K562 (cell line): ENCODE measurements at regions not wholly inside any gene's neighbourhood (a gene's known extent, or its start where the extent isn't known, plus 50 kb on each side); places are given as distances from the start of the nearest gene placed in this dataset.

ENCODE experiments used
- ATF3 ChIP-seq, 2 experiments: fragments of 450-650 bp in 1 of 2; sonication (generic) in 1 of 2; formaldehyde crosslinking in 1 of 2; IDR thresholded peaks in 1 of 2; conservative IDR thresholded peaks in 1 of 2; 2 replicates each; pipeline versions ENCODE4 v1.6.1 to v1.8.1; 2016 to 2023; ENCODE audit warnings: mild to moderate bottlenecking in 2 of 2, moderate library complexity in 2 of 2, inconsistent platforms in 1 of 2, missing genetic modification reagents in 1 of 2
- CEBPB ChIP-seq: fragments of 450-650 bp; IDR thresholded peaks from 2 replicates; pipeline ENCODE4 v1.6.1; 2016; ENCODE audit warnings: missing genetic modification characterization, missing compliant biosample characterization
- FOXK1 ChIP-seq: sonication (generic); formaldehyde crosslinking; IDR thresholded peaks from 2 replicates; pipeline ENCODE4 v1.8.0; 2022; ENCODE audit warnings: missing genetic modification reagents, mild to moderate bottlenecking, borderline replicate concordance
- FUS ChIP-seq: fragments of 200-400 bp; formaldehyde crosslinking; optimal IDR thresholded peaks from 2 replicates; pipeline ENCODE3; 2017; ENCODE audit warnings: low read depth, low read length
- JUND ChIP-seq, 2 experiments: IDR thresholded peaks; 2 replicates in 1 of 2; 3 replicates in 1 of 2; pipeline ENCODE4 v1.6.1; 2011; ENCODE audit warnings: borderline replicate concordance in 2 of 2, low read depth in 2 of 2, low read length in 2 of 2, improper control_type of control experiment in 1 of 2, missing biosample characterization in 1 of 2, missing genetic modification characterization in 1 of 2, missing genetic modification reagents in 1 of 2
- REST ChIP-seq, 2 experiments: fragments of 450-650 bp; formaldehyde crosslinking in 1 of 2; IDR thresholded peaks; 2 replicates each; pipeline versions ENCODE4 v1.4.0 to v1.6.1; 2014 to 2020; ENCODE audit warnings: mild to moderate bottlenecking in 2 of 2, borderline replicate concordance in 1 of 2, low read depth in 1 of 2
- SRSF9 ChIP-seq: fragments of 200-400 bp; formaldehyde crosslinking; IDR thresholded peaks from 2 replicates; pipeline ENCODE4 v1.6.1; 2017; ENCODE audit warnings: low read depth, low read length, borderline replicate concordance
- ZNF274 ChIP-seq: IDR thresholded peaks from 2 replicates; pipeline ENCODE4 v1.6.1; 2011; ENCODE audit warnings: low read depth, mild to moderate bottlenecking, low read length, moderate library complexity, borderline replicate concordance
- ZNF76 ChIP-seq: fragments of 250-450 bp; sonication (Bioruptor Pico); IDR thresholded peaks from 2 replicates; pipeline ENCODE4 v1.4.0; 2020; ENCODE audit warnings: mild to moderate bottlenecking, moderate library complexity, borderline replicate concordance

GRCh38 chr13:32840989-32841713 lies 175.1 kb upstream of the KL start:
- no peak for TF ChIP-seq FOXK1
- no peak for TF ChIP-seq CEBPB (tag)
- no peak for TF ChIP-seq ZNF274
- TF ChIP-seq FUS = no peak
- no peak for TF ChIP-seq JUND (IDR thresholded peaks at IDR 0.05; ENCODE audit: borderline replicate concordance, low read depth, low read length)
- TF ChIP-seq JUND (tag; IDR thresholded peaks at IDR 0.05; ENCODE audit: borderline replicate concordance, low read depth, low read length) = no peak
- TF ChIP-seq REST (IDR thresholded peaks at IDR 0.05; ENCODE audit: borderline replicate concordance) = no peak
- TF ChIP-seq REST (CRISPR knock-in tag; IDR thresholded peaks at IDR 0.05; ENCODE audit: low read depth) = no peak
- no peak for TF ChIP-seq ZNF76 (CRISPR knock-in tag)
- no peak for TF ChIP-seq SRSF9
- no peak for TF ChIP-seq ATF3 (IDR thresholded peaks at IDR 0.05)
- TF ChIP-seq ATF3 (CRISPR knock-in tag; conservative IDR thresholded peaks at IDR 0.05) = no peak
